ENCODE measurements at regions not wholly inside any gene's neighbourhood (a gene's known extent, or its start where the extent isn't known, plus 50 kb on each side); places are given as distances from the start of the nearest gene placed in this dataset.

- no peak for DNase-seq (ENCODE audit: low read depth in 4 of 4, low spot score in 3 of 4)
Observed at GRCh38 chr3:459311-459670, 262.7 kb downstream of the CHL1 start.

DNA sequence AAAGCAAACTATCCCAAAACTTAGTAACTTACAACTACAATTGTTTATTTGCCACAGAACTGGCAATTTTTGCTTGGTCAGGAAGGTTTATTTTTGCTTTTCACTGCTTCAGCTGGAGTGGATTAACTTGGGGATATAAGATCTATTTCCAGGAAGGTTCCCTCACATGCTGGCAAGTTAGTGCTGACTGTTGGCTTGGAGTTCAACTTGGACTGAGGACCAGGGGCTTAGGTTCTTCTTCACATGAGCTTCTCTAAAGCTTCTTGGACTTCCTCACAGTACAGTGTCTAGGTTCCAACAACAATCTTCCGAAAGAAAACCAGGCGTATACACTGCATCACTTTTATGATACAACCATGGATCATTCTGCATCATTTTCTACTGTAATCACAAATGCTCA lies 264.4 kb downstream of the CHL1 start:
- no peak for DNase-seq (ENCODE audit: low read depth in 4 of 4, low spot score in 3 of 4)

DNA sequence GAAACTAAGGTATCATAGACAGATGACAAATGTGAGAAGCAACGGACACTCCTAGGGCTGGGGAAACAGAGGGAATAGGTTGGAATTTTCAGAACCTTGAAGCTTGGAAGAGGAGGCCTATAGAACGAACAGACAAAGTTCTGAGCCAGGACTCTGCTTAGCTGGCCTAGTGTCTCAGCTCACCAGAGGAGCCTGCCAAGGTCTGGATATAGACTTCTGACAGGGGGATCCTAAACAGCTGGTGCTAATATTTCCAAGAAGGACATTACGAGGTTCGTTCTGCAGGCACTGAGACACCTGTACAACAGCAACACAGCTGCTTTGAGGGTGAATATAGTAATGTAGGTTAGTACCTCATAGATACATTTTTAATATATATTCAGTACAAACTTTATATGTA lies 266.3 kb downstream of the CHL1 start:
- DNase-seq (ENCODE audit: low read depth in 4 of 4, low spot score in 3 of 4): no peak

DNA sequence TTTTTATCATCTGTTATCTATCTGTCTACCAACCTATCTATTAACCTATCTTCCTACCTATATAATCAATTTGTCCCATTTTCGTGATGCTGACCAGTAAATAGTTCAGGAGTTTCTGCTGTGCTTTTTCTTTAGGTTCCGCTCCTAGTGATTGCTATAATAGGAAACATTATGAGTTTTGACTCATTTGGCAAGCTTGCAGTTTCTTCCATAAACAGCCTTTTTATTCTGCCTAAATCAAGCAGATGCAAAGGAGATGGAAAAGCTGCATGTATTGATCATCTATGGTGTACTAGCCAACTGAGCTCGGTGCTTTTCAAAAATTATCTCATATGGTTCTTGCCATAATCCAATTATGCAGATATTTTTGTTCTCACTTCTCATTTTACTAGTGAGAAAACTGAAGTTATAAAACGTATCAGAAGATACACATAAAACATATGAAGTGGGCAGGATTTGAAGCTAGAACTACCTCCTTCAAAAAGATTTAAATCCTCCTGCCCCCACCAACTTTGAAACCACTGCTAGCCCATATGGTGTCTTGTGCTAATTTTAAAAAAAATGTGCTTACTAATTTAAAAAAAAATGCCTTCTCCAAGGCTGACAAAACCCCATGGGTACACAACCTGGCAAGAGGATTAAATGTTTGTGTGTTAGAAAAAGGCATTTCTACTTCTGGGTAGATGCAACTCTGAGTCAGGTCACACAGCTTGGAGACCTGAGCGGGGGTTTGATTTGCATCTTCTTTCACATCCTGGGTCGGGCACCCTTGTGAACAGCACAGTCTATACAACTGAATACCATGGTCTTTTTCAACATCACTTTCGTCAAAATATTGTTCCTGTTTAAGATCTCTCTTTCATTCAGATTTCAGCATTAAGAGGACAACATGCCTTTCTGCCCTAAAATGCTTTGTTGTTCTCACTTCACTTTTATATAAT lies 267.0 kb downstream of the CHL1 start:
- no peak for DNase-seq (ENCODE audit: low read depth in 4 of 4, low spot score in 3 of 4)

- DNase-seq (ENCODE audit: low read depth in 4 of 4, low spot score in 3 of 4): no peak
Observed at GRCh38 chr3:464255-464654, 267.7 kb downstream of the CHL1 start.

DNA sequence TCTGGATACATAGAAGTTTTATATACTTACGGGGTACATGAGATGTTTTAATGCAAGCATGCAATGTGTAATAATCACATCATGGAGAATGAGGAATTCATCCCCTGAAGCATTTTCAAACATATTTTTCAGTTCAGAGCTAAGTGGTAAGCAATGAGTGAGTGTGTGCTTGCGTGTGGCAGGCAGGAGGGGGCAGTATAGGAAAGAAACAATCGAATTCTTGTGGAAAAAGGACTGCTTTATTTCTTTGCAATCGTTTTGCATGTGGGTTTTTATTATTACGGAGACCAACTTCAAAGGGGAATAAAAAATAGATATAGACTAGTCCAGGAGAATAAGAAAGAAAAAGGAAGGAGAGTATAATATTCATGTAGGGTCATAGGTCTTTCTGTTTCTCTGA lies 271.6 kb downstream of the CHL1 start:
- DNase-seq (ENCODE audit: low read depth in 4 of 4, low spot score in 3 of 4): no peak

DNA sequence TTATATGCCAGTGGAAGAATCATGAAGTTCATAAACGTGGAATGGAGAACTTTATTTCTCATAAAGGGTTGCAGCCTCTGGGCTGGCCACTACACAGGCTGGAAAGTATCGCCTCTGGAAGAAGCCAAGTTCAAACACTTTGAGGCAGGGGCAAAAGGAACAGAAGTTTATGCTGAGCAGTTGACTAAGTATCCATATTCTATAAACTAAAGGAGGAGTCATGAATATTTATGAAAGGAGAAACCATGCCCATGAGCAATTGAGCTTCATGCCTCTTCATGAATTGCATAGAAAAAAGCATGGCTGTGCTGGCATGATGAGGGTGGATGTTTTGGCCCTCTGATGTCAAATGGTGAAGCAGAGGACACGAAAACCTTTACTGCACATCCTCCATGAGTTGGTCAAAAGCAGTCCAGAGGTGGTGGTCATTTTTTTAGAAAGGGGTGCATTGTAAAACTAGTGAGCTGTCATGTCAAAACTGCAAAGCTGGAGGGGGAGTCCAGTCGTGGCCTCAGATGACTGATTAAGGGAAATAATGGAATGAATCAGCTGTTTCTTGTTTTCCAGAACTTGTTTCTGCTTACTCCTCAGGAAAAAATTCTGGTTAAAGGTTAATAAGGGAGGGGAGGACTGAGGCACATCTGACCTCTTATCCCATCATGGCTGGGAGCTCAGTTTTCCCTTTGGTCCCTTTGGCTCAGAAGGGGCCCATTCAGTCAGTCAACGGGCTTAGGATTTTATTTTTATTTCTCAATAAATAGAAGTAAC lies 276.7 kb downstream of the CHL1 start:
- DNase-seq (ENCODE audit: low read depth in 4 of 4, low spot score in 3 of 4): no peak

GRCh38 chr3:474828-475227 lies 278.3 kb downstream of the CHL1 start:
- no peak for DNase-seq (ENCODE audit: low read depth in 4 of 4, low spot score in 3 of 4)

DNA sequence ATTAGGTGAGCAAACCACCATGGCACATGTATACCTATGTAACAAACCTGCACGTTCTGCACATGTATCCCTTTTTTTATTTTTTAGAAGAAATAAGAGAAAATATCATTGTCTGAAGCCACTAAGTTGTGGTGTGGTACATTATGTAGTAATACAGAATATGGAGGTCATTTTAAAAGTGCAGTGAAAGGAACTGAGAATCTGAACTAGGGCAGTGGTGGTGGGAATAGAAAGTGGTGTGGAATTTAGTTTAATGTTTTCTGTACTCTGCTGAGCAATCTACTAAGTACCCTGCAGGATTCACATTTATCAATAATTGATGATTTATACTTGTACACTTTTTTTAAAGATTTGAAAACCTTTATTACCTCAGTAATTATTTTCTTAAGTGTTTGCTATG lies 283.5 kb downstream of the CHL1 start:
- DNase-seq (ENCODE audit: low read depth in 4 of 4, low spot score in 3 of 4): no peak

GRCh38 chr3:481111-481510 lies 284.5 kb downstream of the CHL1 start:
- no peak for DNase-seq (ENCODE audit: low read depth in 4 of 4, low spot score in 3 of 4)

GRCh38 chr3:481680-482079 lies 285.1 kb downstream of the CHL1 start:
- no peak for DNase-seq (ENCODE audit: low read depth in 4 of 4, low spot score in 3 of 4)

GRCh38 chr3:482479-482878 lies 285.9 kb downstream of the CHL1 start:
- no peak for DNase-seq (ENCODE audit: low read depth in 4 of 4, low spot score in 3 of 4)

GRCh38 chr3:484341-484740 lies 287.8 kb downstream of the CHL1 start:
- DNase-seq (ENCODE audit: low read depth in 4 of 4, low spot score in 3 of 4): no peak

GRCh38 chr3:487614-488013 lies 291.1 kb downstream of the CHL1 start:
- no peak for DNase-seq (ENCODE audit: low read depth in 4 of 4, low spot score in 3 of 4)

DNA sequence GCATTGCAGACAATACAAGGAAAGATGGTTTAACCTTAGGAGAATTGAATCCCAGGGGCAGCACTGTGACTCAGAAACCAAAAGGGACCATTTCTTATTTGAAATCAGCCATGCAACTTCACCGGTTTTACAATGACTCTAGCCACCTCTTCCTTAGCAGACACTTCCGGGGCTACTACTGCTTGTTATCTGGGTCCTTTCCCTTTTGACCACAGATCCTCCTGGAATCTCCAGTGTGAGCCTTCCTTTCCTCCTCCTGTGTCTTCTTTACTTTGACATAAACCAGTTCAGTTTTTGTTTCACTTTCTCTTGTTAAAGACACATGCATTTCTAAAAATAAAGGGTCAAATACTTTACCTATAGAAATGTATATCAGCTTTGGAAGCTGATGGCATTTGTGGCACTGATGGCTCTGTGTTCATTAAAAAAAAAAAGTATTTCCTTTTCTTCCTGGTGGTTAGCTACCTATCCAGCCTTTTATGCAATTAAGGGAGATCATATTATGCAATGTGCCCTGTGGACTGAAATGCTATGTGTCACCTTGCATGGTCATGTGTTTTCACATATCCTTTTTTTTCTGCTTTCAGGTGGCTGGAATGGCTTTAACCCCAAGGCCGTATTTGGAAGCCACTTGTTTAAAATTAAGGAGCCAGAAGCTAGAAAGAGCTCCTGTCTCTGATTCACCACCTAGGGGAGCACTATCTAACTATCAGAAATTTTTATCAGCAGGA lies 296.2 kb downstream of the CHL1 start:
- no peak for DNase-seq (ENCODE audit: low read depth in 4 of 4, low spot score in 3 of 4)

DNA sequence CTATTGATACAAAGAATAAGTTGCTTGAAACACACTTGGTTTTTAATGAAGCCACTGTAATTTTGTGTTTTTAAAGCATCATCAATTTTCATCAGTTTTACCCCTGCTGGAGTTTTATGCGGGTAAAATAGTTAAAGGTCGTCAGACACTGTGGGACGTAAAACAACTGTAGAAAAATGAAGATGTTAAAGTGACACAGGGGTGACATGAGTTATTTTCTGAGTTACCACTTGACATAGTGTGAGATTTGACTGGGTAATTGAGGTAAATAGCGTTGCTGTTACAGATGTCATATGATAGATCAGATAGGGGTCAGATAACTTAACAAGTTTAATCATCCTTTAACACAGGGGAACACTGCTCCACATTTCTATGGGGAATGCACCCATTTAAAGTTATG lies 297.6 kb downstream of the CHL1 start:
- no peak for DNase-seq (ENCODE audit: low read depth in 4 of 4, low spot score in 3 of 4)

GRCh38 chr3:498487-498886 lies 301.9 kb downstream of the CHL1 start:
- DNase-seq (ENCODE audit: low read depth in 4 of 4, low spot score in 3 of 4): no peak

- no peak for DNase-seq (ENCODE audit: low read depth in 4 of 4, low spot score in 3 of 4)
Observed at GRCh38 chr3:499001-499761, 302.6 kb downstream of the CHL1 start.

DNA sequence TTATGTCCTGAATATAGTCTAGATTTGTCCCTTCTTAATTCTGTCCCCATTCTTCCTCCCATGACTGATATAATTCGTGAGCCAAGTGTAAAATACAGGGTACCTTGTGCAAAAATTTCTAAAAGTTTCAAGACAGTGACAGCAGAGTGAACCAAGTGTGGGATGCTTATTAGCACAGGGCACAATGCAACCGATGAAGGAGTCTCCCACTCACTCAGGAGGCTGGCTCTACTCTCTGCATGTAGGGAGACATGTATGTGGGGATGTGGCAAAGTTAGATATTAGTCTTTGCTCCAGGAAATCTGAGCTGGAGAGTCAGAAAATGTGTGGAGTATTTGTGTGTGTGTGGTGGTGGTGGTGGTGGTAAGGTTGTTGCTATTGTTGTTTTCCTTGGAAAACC lies 305.9 kb downstream of the CHL1 start:
- DNase-seq (ENCODE audit: low read depth in 4 of 4, low spot score in 3 of 4): no peak

DNA sequence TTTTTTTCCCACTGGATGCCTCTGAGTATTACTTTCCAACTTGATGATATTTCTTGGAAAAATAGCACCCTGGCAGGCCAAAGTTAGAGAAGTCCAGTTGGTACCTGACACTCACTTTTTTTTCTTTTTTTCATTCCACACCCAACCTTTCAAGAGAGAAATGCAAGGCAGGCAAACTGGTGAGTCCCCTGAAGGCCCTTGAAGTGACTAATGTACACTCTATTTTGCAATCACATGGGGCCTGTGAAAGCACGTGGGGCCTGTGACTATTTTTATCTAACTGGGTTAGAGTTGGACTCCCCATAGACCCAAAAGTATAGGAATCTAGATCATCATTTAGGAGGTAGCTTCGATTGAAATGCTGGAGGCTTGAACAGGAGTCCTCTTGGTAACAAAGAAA lies 316.7 kb downstream of the CHL1 start:
- DNase-seq (ENCODE audit: low read depth in 4 of 4, low spot score in 3 of 4): no peak

DNA sequence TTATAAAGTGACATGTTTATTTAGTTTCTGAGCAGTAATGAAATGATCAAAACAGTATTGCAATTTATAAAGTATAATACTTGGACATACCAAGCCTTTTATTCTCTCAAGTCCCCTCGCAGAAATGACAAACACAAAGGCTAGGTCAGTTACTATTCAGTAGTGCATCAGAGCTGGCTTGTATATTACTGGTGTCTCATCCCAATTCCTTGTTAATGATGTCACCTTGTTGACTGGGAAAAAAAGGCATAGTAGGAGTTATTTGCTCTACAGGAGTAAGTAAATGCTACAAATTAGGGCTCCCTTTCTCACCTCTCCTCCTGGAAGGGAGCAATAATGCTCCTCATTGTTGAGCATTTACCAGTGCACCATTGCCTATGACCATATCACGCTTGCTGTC lies 317.6 kb downstream of the CHL1 start:
- no peak for DNase-seq (ENCODE audit: low read depth in 4 of 4, low spot score in 3 of 4)
